ENCODE measurements at regions not wholly inside any gene's neighbourhood (a gene's known extent, or its start where the extent isn't known, plus 50 kb on each side); places are given as distances from the start of the nearest gene placed in this dataset.

GRCh38 chr7:43034535-43035002 lies 77.9 kb upstream of the HECW1 start:
- peaks cover 0 to 3% of the 10 kb centered on the region in 2 experiments; a peak in 3 of 5 replicates for H3K9me3 Mint-ChIP-seq
- Histone ChIP-seq H2BK20ac (ENCODE audit: low read depth, low read length, poor library complexity, severe bottlenecking) (no peak overlapping the region), H3K27ac (ENCODE audit: insufficient read length, low read depth, low read length) (no peak overlapping the region), H2BK15ac (ENCODE audit: low read depth, low read length) (no peak overlapping the region), H2BK5ac (ENCODE audit: insufficient read length, low read length) (no peak overlapping the region), H3K4me2 (ENCODE audit: insufficient read depth, insufficient read length, low read length) (no peak overlapping the region), H2BK120ac (ENCODE audit: low read depth, low read length, poor library complexity, severe bottlenecking) (no peak overlapping the region), H4K8ac (replicated peaks; ENCODE audit: insufficient read length, low read depth, low read length) (no peak overlapping the region), H3K23me2 (ENCODE audit: insufficient read length, low read depth, low read length, poor library complexity, severe bottlenecking) (no peaks in the 10 kb centered on the region), H4K5ac (ENCODE audit: insufficient read length, low read depth, low read length) (no peak overlapping the region), H4K91ac (ENCODE audit: insufficient read length, low read depth, low read length) (no peak overlapping the region), H4K20me1 (ENCODE audit: control insufficient read depth, insufficient read depth, insufficient read length) (no peaks in the 10 kb centered on the region), H3K56ac (ENCODE audit: insufficient read length, low read depth, low read length) (no peak overlapping the region), H3K4me1 (ENCODE audit: insufficient read depth, low read length) (no peaks in the 10 kb centered on the region), H3K9me3 (ENCODE audit: control insufficient read depth, low read depth, low read length) (no peaks in the 10 kb centered on the region), H3K79me2 (ENCODE audit: insufficient read depth, low read length) (no peaks in the 10 kb centered on the region), H3K23ac (ENCODE audit: insufficient read length, low read depth, low read length) (no peak overlapping the region), H2BK12ac (ENCODE audit: insufficient read length, low read depth, low read length) (no peak overlapping the region), H3K4ac (ENCODE audit: low read depth, low read length) (no peak overlapping the region), H3K9ac (ENCODE audit: extremely low read depth, insufficient read length, low read length) (no peak overlapping the region), H3K18ac (ENCODE audit: insufficient read length, low read depth, low read length) (no peak overlapping the region), H3K79me1 (ENCODE audit: insufficient read depth, low read depth, low read length, poor library complexity, severe bottlenecking) (no peaks in the 10 kb centered on the region), H3K14ac (ENCODE audit: insufficient read depth, low read length) (no peak overlapping the region), H3K27me3 (ENCODE audit: insufficient read depth, low read length) (no peaks in the 10 kb centered on the region), H2AFZ (ENCODE audit: low read length) (no peak overlapping the region), H3T11ph (ENCODE audit: low read length) (no peak overlapping the region), H2AK5ac (ENCODE audit: insufficient read length, low read length) (no peak overlapping the region)
- H3K4me1 Mint-ChIP-seq, result peaks cover 5% of the 10 kb centered on the region in 2 experiments
- H3K4me3 Mint-ChIP-seq, result no peak overlapping the region
- no peaks in the 10 kb centered on the region for H3K36me3 Mint-ChIP-seq (ENCODE audit: insufficient read depth in 1 of 3, low read depth in 3 of 3)
- no CpG with 5 or more reads among the region's 4 CpGs for WGBS (ENCODE audit: extremely low coverage, insufficient read length, low lambda C conversion rate)
- peak overlapping the region in 1 of 3 experiments; percentile 2; a peak in 2 of 7 replicates for H3K27ac Mint-ChIP-seq
- no peak for DNase-seq
- no peak for TF ChIP-seq CTCF (conservative IDR thresholded peaks at IDR 0.05)
- H3K27me3 Mint-ChIP-seq (ENCODE audit: low read depth), result no peaks in the 10 kb centered on the region

All from H9 (cell line).